RWPE1 (cell line): ENCODE measurements at regions not wholly inside any gene's neighbourhood (a gene's known extent, or its start where the extent isn't known, plus 50 kb on each side); places are given as distances from the start of the nearest gene placed in this dataset.

Experiments
- CTCF ChIA-PET: fragments of 350-600 bp; sonication (Branson Sonifier 250); formaldehyde crosslinking; extraction: SDS; loops from one replicate; lab custom pipeline; 2021; lab: Yijun Ruan, JAX
- POLR2A ChIA-PET: fragments of 400-600 bp; formaldehyde crosslinking; extraction: SDS; loops from one replicate; lab custom pipeline; 2020; ENCODE audit warnings: antibody characterized with exemption; ENCODE audit not compliant: low non-redundant PET; lab: Yijun Ruan, JAX
- DNase-seq: peaks from one replicate; pipeline ENCODE4 v3.0.0; 2012; ENCODE audit warnings: low spot score
- H3K27ac ChIP-seq: fragments of 450-650 bp; 2 replicates; pipeline ENCODE4 v1.5.1; 2017
- TF ChIP-seq, protein P1 (sequence below): fragments of 450-650 bp; conservative IDR thresholded peaks from 2 replicates; pipeline ENCODE4 v1.5.1; 2017; ENCODE audit warnings: low read depth, mild to moderate bottlenecking

DNA sequence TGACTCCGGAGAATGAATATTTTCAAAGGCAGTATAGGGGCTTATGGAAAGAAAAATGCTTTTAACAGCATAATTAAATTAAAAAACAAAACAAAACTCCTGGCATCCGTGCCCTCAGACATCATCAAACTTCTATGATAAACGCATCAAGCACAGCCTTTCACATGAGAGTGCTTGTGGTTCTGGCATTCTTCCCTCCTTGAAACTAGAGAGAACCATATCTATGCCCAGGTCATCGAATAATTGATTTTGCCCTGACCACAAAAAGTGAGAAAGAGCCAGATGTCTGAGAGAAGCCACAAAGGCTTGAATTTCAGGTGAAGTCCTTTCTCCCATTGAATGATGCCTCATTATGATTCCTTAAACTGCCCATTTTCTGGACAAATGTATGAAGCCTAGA is 286.8 kb downstream of the CBLL2 start:
- CTCF ChIA-PET = no interaction called here
- TF ChIP-seq, protein P1, sequence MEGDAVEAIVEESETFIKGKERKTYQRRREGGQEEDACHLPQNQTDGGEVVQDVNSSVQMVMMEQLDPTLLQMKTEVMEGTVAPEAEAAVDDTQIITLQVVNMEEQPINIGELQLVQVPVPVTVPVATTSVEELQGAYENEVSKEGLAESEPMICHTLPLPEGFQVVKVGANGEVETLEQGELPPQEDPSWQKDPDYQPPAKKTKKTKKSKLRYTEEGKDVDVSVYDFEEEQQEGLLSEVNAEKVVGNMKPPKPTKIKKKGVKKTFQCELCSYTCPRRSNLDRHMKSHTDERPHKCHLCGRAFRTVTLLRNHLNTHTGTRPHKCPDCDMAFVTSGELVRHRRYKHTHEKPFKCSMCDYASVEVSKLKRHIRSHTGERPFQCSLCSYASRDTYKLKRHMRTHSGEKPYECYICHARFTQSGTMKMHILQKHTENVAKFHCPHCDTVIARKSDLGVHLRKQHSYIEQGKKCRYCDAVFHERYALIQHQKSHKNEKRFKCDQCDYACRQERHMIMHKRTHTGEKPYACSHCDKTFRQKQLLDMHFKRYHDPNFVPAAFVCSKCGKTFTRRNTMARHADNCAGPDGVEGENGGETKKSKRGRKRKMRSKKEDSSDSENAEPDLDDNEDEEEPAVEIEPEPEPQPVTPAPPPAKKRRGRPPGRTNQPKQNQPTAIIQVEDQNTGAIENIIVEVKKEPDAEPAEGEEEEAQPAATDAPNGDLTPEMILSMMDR = no peak
- DNase-seq = no peak
- POLR2A ChIA-PET = no interaction called here
- no peak overlapping the region for H3K27ac ChIP-seq

GRCh38 chrX:22575161-22575845 is 302.6 kb downstream of the CBLL2 start:
- ChIA-PET POLR2A (no interaction called here), CTCF (no interaction called here)
- TF ChIP-seq, protein P1 = no peak
- H3K27ac ChIP-seq = no peak overlapping the region
- DNase-seq = no peak

- TF ChIP-seq, protein P1 = no peak
- POLR2A ChIA-PET = no interaction called here
- no peak overlapping the region for H3K27ac ChIP-seq
- CTCF ChIA-PET = no interaction called here
- peak; percentile 6 for DNase-seq
Observed at GRCh38 chrX:22577181-22577580, 304.5 kb downstream of the CBLL2 start.

DNA sequence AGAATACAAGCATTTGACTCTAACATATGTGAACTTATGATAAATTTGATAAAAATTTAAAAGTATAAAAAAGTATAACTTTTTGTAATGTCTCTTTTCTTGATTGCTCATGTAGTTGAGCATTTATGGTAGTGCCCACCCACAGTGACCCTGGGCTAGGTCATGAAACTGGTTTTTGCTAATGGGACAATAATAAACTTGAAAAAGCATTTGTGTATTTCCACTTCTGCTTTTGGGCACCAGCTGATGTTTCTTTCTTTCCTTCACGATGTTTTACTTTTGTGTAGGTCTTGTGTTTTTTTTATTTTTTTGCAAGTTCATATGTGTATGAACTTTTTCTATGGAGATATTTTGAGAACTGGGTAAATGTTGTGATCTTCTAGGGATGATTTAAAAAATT is 313.1 kb downstream of the CBLL2 start:
- ChIA-PET POLR2A (no interaction called here), CTCF (no interaction called here)
- DNase-seq = no peak
- no peak overlapping the region for H3K27ac ChIP-seq
- TF ChIP-seq, protein P1 = no peak

DNA sequence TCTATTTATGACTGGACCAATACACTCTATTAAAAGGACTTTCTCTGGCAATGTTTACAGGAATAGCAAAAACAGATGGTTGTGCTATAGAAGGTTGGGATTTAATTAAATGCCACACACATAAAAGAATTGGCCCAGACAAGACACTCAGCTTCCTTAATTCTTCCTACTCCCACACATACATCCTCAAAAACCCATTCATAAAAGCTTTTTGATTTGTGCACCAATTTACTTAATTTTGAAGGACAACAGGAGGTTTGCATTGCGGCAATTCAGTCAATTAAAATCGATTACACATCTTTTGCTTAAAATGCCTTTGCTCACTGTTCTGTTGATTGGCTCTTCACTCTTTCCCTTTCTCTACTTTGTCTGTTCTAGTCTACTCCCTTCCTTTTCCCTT is 317.1 kb downstream of the CBLL2 start:
- H3K27ac ChIP-seq = no peak overlapping the region
- TF ChIP-seq, protein P1 = no peak
- POLR2A ChIA-PET = no interaction called here
- CTCF ChIA-PET = no interaction called here
- DNase-seq = no peak

DNA sequence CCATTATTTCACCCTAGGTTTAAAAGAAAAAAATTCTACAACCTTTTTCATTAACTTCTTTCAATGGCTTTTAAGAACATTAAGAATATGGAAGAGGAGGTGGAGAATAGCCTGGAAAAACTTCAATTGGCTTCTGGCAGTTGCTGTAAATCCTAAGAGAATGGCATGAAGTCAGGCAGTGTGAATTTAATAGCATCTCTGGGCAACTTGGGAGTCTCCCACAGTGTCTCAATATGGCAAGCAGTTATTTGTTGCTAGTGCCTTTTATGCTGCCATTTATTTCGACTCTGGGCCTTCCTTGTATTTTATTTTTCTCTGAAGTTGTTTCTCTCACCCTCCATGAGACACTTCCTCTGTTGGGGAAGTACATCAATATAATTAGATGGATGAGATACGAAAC is 322.1 kb downstream of the CBLL2 start:
- POLR2A ChIA-PET = no interaction called here
- CTCF ChIA-PET = no interaction called here
- no peak overlapping the region for H3K27ac ChIP-seq
- TF ChIP-seq, protein P1 = no peak
- DNase-seq = no peak
